K562 (cell line): ENCODE measurements at regions not wholly inside any gene's neighbourhood (a gene's known extent, or its start where the extent isn't known, plus 50 kb on each side); places are given as distances from the start of the nearest gene placed in this dataset.
A peak's percentile ranks its signal among the peaks of the same experiment; 100 is the strongest.

ENCODE experiments used
- ATAC-seq: fragments of 200-7000 bp; cut with Tn5 transposase; 3 replicates; pipeline ENCODE4 v1.9.1; 2020; ENCODE audit warnings: moderate library complexity
- BruUV-seq: library from RNA; stranded (reverse); fragments of 400-500 nt; replicated peaks from 2 replicates; lab custom pipeline; 2021; lab: Mats Ljungman, UMichigan
- CTCF ChIA-PET: fragments of 300-600 bp; formaldehyde crosslinking; extraction: SDS; loops from one replicate; lab custom pipeline; 2021; ENCODE audit warnings: low intra/inter-chr PET ratio; lab: Yijun Ruan, JAX
- POLR2A ChIA-PET: fragments of 300-600, 350-650 bp; sonication (Branson Sonifier 250); formaldehyde crosslinking; extraction: SDS; loops from one replicate; lab custom pipeline; 2021; ENCODE audit warnings: antibody characterized with exemption, inconsistent platforms; lab: Yijun Ruan, JAX
- DNase-seq, 4 experiments: peaks; one replicate each; pipeline versions ENCODE4 v3.0.0 to v3.0.0-alpha.2; 2011 to 2018; ENCODE audit warnings: low spot score in 3 of 4, mixed read lengths in 3 of 4; ENCODE audit errors: extremely low read depth in 1 of 4
- FAIRE-seq: peaks from 2 replicates; lab custom pipeline; 2011; peaks lifted over from hg19 to GRCh38; lab: Jason Lieb, UNC
- H2AFZ ChIP-seq: 2 replicates; pipeline ENCODE4 v1.6.0; 2011; ENCODE audit warnings: low read depth, low read length, control low read depth, inconsistent platforms
- H3K27ac ChIP-seq: fragments of 200-600 bp; 3 replicates; pipeline ENCODE4 v1.8.0; 2011; ENCODE audit warnings: low read depth, mild to moderate bottlenecking, control low read depth, inconsistent platforms, low read length, moderate library complexity, mixed read lengths; ENCODE audit errors: extremely low read depth
- H3K27me3 ChIP-seq, 2 experiments: fragments of 300-600 bp in 1 of 2; 2 replicates in 1 of 2; 3 replicates in 1 of 2; pipeline versions ENCODE4 v1.6.0 to v1.8.0; 2011; ENCODE audit warnings: inconsistent platforms in 2 of 2, low read length in 2 of 2, mild to moderate bottlenecking in 1 of 2, mixed read lengths in 1 of 2, moderate library complexity in 1 of 2; ENCODE audit not compliant: control insufficient read depth in 2 of 2, insufficient read depth in 2 of 2
- H3K36me3 ChIP-seq: fragments of 300-600 bp; 3 replicates; pipeline ENCODE4 v1.8.0; 2011; ENCODE audit warnings: mild to moderate bottlenecking, low read length, inconsistent platforms; ENCODE audit not compliant: control insufficient read depth, insufficient read depth
- H3K4me1 ChIP-seq, 2 experiments: fragments of 200-600 bp in 1 of 2; replicated peaks in 1 of 2; 2 replicates in 1 of 2; 3 replicates in 1 of 2; pipeline versions ENCODE4 v1.5.1 to v1.8.0; 2011; ENCODE audit warnings: inconsistent platforms in 2 of 2, low read length in 2 of 2, mild to moderate bottlenecking in 1 of 2, mixed read lengths in 1 of 2, moderate library complexity in 1 of 2; ENCODE audit not compliant: control insufficient read depth in 2 of 2, insufficient read depth in 2 of 2
- H3K4me2 ChIP-seq: 2 replicates; pipeline ENCODE4 v1.6.1; 2011; ENCODE audit warnings: low read length, control low read depth, inconsistent platforms, mixed read lengths; ENCODE audit not compliant: insufficient read depth
- H3K4me3 ChIP-seq: fragments of 200-600 bp; sonication (generic), shearing (Covaris generic); 2 replicates; pipeline ENCODE4 v1.5.1; 2016; ENCODE audit warnings: control low read depth, inconsistent platforms
- H3K79me2 ChIP-seq: fragments of 200-600 bp; 3 replicates; pipeline ENCODE4 v1.8.0; 2011; ENCODE audit warnings: low read length, inconsistent platforms; ENCODE audit not compliant: control insufficient read depth, insufficient read depth
- H3K9ac ChIP-seq, 2 experiments: 2 replicates each; pipeline versions ENCODE4 v1.6.0 to v1.6.1; 2011; ENCODE audit warnings: low read depth in 2 of 2, low read length in 2 of 2, control low read depth in 1 of 2, inconsistent platforms in 1 of 2, mild to moderate bottlenecking in 1 of 2, mixed read lengths in 1 of 2; ENCODE audit not compliant: insufficient read depth in 1 of 2
- H3K9me1 ChIP-seq: one replicate; pipeline ENCODE4 v1.6.0; 2011; ENCODE audit warnings: inconsistent platforms, mild to moderate bottlenecking, low read length, moderate library complexity; ENCODE audit not compliant: control insufficient read depth, insufficient read depth
- H3K9me3 ChIP-seq: replicated peaks from 2 replicates; pipeline ENCODE4 v1.5.1; 2011; ENCODE audit warnings: low read depth, low read length, inconsistent platforms; ENCODE audit not compliant: control insufficient read depth, insufficient read depth
- H4K20me1 ChIP-seq: replicated peaks from 2 replicates; pipeline ENCODE4 v1.6.1; 2011; ENCODE audit warnings: low read length, inconsistent platforms, mixed read lengths; ENCODE audit not compliant: control insufficient read depth, insufficient read depth
- CBX5 ChIP-seq: IDR thresholded peaks from 2 replicates; pipeline ENCODE4 v1.6.1; 2014; ENCODE audit warnings: low read depth, borderline replicate concordance
- CREM ChIP-seq: IDR thresholded peaks from 2 replicates; pipeline ENCODE4 v1.6.1; 2014; ENCODE audit warnings: antibody characterized with exemption, low read depth
- JUND ChIP-seq, 2 experiments: IDR thresholded peaks; 2 replicates in 1 of 2; 3 replicates in 1 of 2; pipeline ENCODE4 v1.6.1; 2011; ENCODE audit warnings: borderline replicate concordance in 2 of 2, low read depth in 2 of 2, low read length in 2 of 2, improper control_type of control experiment in 1 of 2, missing biosample characterization in 1 of 2, missing genetic modification characterization in 1 of 2, missing genetic modification reagents in 1 of 2
- ZNF707 ChIP-seq: fragments of 250-450 bp; sonication (Bioruptor Pico); conservative IDR thresholded peaks from 2 replicates; pipeline ENCODE4 v1.8.0; 2022; ENCODE audit warnings: inconsistent platforms, mild to moderate bottlenecking, moderate library complexity
- ZNF717 ChIP-seq: fragments of 250-450 bp; sonication (Bioruptor Pico); IDR thresholded peaks from 2 replicates; pipeline ENCODE4 v1.5.0; 2021
- in situ Hi-C: fragments of 300-500 bp; cut with MboI; formaldehyde crosslinking; loops from 4 replicates; pipeline ENCODE4 v1.15.0; 2018; ENCODE audit warnings: inconsistent platforms, mixed read lengths
- intact Hi-C: fragments of 100-400 bp; cut with micrococcal nuclease; formaldehyde crosslinking; loops from 2 replicates; pipeline ENCODE4 v1.14.2; 2022
- TF ChIP-seq, protein P1 (sequence below): sonication (generic); formaldehyde crosslinking; IDR thresholded peaks from 2 replicates; pipeline ENCODE4 v1.8.1; 2023; ENCODE audit warnings: mild to moderate bottlenecking, missing genetic modification reagents
- TF ChIP-seq, protein P2 (sequence below), 3 experiments: fragments of 200-800 bp in 1 of 3; fragments of 250-450 bp in 1 of 3; fragments of 450-650 bp in 1 of 3; sonication (Bioruptor Pico) in 1 of 3; sonication (Bioruptor generic) in 1 of 3; formaldehyde crosslinking in 1 of 3; IDR thresholded peaks; 2 replicates each; pipeline versions ENCODE4 v1.6.1 to v1.8.0; 2016 to 2022; ENCODE audit warnings: mild to moderate bottlenecking in 2 of 3, missing genetic modification characterization in 2 of 3, missing compliant biosample characterization in 1 of 3, moderate library complexity in 1 of 3
- TF ChIP-seq, protein P3 (sequence below): fragments of 450-650 bp; IDR thresholded peaks from 2 replicates; pipeline ENCODE4 v1.6.1; 2014; ENCODE audit warnings: low read depth, mild to moderate bottlenecking, moderate library complexity, borderline replicate concordance

DNA sequence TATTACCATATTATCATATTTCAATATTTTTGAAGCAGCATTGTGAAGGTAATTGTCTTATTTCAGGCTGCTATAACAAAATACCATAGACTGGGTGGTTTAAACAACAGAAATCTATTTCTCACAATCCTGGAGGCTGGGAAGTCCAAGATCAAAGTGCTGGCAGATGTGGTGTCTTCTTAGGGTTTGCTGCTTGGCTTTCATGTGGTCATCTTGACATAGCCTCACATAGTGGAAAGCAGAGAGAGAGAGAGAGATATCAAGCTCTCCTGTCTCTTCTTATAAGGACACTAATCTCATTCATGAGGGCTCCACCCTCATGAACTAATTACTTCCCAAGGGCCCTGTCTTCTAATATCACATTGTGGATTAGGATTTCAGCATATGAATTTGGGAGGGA is 119.7 kb upstream of the NUDT6 start:
- FAIRE-seq: no peak
- no peak for ATAC-seq
- no peak for DNase-seq
- no peak overlapping the region for H3K4me3 ChIP-seq
- in situ Hi-C loops: no loop called here
- no peak overlapping the region for H2AFZ ChIP-seq
- H3K4me1 ChIP-seq: no peaks in the 10 kb centered on the region
- H3K27ac ChIP-seq: no peak overlapping the region
- no peak overlapping the region for H3K4me2 ChIP-seq
- CTCF ChIA-PET: no interaction called here
- TF ChIP-seq ZNF717: no peak
- TF ChIP-seq JUND (IDR thresholded peaks at IDR 0.05; ENCODE audit: borderline replicate concordance, low read depth, low read length): no peak
- TF ChIP-seq JUND (tag; IDR thresholded peaks at IDR 0.05; ENCODE audit: borderline replicate concordance, low read depth, low read length): no peak
- TF ChIP-seq, protein P1, sequence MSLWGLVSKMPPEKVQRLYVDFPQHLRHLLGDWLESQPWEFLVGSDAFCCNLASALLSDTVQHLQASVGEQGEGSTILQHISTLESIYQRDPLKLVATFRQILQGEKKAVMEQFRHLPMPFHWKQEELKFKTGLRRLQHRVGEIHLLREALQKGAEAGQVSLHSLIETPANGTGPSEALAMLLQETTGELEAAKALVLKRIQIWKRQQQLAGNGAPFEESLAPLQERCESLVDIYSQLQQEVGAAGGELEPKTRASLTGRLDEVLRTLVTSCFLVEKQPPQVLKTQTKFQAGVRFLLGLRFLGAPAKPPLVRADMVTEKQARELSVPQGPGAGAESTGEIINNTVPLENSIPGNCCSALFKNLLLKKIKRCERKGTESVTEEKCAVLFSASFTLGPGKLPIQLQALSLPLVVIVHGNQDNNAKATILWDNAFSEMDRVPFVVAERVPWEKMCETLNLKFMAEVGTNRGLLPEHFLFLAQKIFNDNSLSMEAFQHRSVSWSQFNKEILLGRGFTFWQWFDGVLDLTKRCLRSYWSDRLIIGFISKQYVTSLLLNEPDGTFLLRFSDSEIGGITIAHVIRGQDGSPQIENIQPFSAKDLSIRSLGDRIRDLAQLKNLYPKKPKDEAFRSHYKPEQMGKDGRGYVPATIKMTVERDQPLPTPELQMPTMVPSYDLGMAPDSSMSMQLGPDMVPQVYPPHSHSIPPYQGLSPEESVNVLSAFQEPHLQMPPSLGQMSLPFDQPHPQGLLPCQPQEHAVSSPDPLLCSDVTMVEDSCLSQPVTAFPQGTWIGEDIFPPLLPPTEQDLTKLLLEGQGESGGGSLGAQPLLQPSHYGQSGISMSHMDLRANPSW (CRISPR knock-in tag): no peak
- 0 out of 2 replicates have a peak, but pooled peaks cover 2% of the 10 kb centered on the region for H3K9me3 ChIP-seq
- intact Hi-C loops: no loop called here
- POLR2A ChIA-PET: no interaction called here
- peaks cover 2% of the 10 kb centered on the region; the same call in 1 of the 3 replicates for H3K79me2 ChIP-seq
- no peaks in the 10 kb centered on the region for H4K20me1 ChIP-seq
- H3K27me3 ChIP-seq: no peaks in the 10 kb centered on the region
- BruUV-seq: no TSS peak
- H3K9ac ChIP-seq: no peak overlapping the region
- no peaks in the 10 kb centered on the region for H3K9me1 ChIP-seq
- H3K36me3 ChIP-seq: peaks cover 9% of the 10 kb centered on the region; the same call in 2 of the 3 replicates

DNA sequence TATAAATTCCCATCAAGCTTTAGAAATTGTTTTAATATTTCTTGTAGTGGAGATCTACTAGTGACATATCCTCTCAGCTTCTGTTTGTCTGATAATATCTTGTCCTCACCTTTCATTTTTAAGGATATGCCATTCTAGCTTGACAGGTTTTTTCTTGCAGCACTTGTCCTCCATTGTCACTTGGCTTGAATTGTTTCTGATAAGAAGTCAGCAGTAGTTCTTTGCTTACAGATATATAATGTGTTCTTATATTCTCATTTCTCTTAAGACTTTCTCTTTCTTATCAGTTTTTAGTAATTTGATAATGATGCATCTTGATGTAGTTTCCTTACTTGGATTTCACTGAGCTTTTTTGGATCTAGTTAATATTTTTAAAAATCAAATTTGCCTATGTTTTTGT is 120.6 kb upstream of the NUDT6 start:
- 0 out of 2 replicates have a peak, but pooled peaks cover 2% of the 10 kb centered on the region for H3K9me3 ChIP-seq
- no peak overlapping the region for H3K27ac ChIP-seq
- H3K9ac ChIP-seq: no peak overlapping the region
- no peaks in the 10 kb centered on the region for H3K9me1 ChIP-seq
- POLR2A ChIA-PET: no interaction called here
- H3K4me2 ChIP-seq: no peak overlapping the region
- intact Hi-C loops: no loop called here
- H3K4me1 ChIP-seq: no peaks in the 10 kb centered on the region
- ATAC-seq: no peak
- H3K4me3 ChIP-seq: no peak overlapping the region
- CTCF ChIA-PET: no interaction called here
- in situ Hi-C loops: no loop called here
- no peaks in the 10 kb centered on the region for H3K27me3 ChIP-seq
- no peaks in the 10 kb centered on the region for H4K20me1 ChIP-seq
- no peak for DNase-seq
- no TSS peak for BruUV-seq
- FAIRE-seq: peak; percentile 37
- H3K79me2 ChIP-seq: peaks cover 2% of the 10 kb centered on the region; the same call in 1 of the 3 replicates
- peaks cover 9% of the 10 kb centered on the region; the same call in 2 of the 3 replicates for H3K36me3 ChIP-seq
- no peak overlapping the region for H2AFZ ChIP-seq
- TF ChIP-seq CREM (no peak), CBX5 (peak; percentile 88), ZNF707 (CRISPR knock-in tag) (no peak)
- TF ChIP-seq, protein P2, sequence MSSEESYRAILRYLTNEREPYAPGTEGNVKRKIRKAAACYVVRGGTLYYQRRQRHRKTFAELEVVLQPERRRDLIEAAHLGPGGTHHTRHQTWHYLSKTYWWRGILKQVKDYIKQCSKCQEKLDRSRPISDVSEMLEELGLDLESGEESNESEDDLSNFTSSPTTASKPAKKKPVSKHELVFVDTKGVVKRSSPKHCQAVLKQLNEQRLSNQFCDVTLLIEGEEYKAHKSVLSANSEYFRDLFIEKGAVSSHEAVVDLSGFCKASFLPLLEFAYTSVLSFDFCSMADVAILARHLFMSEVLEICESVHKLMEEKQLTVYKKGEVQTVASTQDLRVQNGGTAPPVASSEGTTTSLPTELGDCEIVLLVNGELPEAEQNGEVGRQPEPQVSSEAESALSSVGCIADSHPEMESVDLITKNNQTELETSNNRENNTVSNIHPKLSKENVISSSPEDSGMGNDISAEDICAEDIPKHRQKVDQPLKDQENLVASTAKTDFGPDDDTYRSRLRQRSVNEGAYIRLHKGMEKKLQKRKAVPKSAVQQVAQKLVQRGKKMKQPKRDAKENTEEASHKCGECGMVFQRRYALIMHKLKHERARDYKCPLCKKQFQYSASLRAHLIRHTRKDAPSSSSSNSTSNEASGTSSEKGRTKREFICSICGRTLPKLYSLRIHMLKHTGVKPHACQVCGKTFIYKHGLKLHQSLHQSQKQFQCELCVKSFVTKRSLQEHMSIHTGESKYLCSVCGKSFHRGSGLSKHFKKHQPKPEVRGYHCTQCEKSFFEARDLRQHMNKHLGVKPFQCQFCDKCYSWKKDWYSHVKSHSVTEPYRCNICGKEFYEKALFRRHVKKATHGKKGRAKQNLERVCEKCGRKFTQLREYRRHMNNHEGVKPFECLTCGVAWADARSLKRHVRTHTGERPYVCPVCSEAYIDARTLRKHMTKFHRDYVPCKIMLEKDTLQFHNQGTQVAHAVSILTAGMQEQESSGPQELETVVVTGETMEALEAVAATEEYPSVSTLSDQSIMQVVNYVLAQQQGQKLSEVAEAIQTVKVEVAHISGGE (CRISPR knock-in tag; IDR thresholded peaks at IDR 0.05): no peak
- TF ChIP-seq, protein P3, sequence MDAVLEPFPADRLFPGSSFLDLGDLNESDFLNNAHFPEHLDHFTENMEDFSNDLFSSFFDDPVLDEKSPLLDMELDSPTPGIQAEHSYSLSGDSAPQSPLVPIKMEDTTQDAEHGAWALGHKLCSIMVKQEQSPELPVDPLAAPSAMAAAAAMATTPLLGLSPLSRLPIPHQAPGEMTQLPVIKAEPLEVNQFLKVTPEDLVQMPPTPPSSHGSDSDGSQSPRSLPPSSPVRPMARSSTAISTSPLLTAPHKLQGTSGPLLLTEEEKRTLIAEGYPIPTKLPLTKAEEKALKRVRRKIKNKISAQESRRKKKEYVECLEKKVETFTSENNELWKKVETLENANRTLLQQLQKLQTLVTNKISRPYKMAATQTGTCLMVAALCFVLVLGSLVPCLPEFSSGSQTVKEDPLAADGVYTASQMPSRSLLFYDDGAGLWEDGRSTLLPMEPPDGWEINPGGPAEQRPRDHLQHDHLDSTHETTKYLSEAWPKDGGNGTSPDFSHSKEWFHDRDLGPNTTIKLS: no peak
